H1 (cell line): ENCODE measurements at regions not wholly inside any gene's neighbourhood (a gene's known extent, or its start where the extent isn't known, plus 50 kb on each side); places are given as distances from the start of the nearest gene placed in this dataset.

Experiments used
- SUZ12 ChIP-seq: fragments of 200-600 bp; sonication (generic); IDR thresholded peaks from 2 replicates; pipeline ENCODE4 v1.6.1; 2012; ENCODE audit warnings: mild to moderate bottlenecking, inconsistent platforms, low read length, moderate library complexity, mixed read lengths

- no peak for TF ChIP-seq SUZ12
These were observed 541.5 kb upstream of the ANO3 start (continued) for GRCh38 chr11:25790396-25790795.
